PC-3 (cell line): ENCODE measurements at regions not wholly inside any gene's neighbourhood (a gene's known extent, or its start where the extent isn't known, plus 50 kb on each side); places are given as distances from the start of the nearest gene placed in this dataset.

Experiments
- ATAC-seq: fragments of 200-7000 bp; cut with Tn5 transposase; 2 replicates; pipeline ENCODE4 v1.9.1; 2020; ENCODE audit warnings: mild to moderate bottlenecking, moderate library complexity
- BruUV-seq: library from RNA; stranded (reverse); fragments of 400-500 nt; replicated peaks from 2 replicates; lab custom pipeline; 2021; lab: Mats Ljungman, UMichigan
- CTCF ChIA-PET: fragments of 300-600 bp; sonication (Branson Sonifier 250); formaldehyde crosslinking; loops from one replicate; lab custom pipeline; 2022; ENCODE audit warnings: antibody characterized with exemption; lab: Charles Lee
- POLR2A ChIA-PET: fragments of 300-600 bp; sonication (Branson Sonifier 250); formaldehyde crosslinking; loops from one replicate; lab custom pipeline; 2022; ENCODE audit warnings: antibody characterized with exemption; ENCODE audit not compliant: unreplicated experiment; lab: Charles Lee
- DNase-seq: peaks from one replicate; pipeline ENCODE4 v3.0.0-alpha.2; 2015
- H2AFZ ChIP-seq: fragments of 300-600 bp; sonication (generic); 2 replicates; pipeline ENCODE4 v1.6.0; 2016; ENCODE audit warnings: antibody characterized with exemption, low read length
- H3F3A ChIP-seq: fragments of 300-600 bp; sonication (generic); one replicate; pipeline ENCODE4 v1.6.0; 2017; ENCODE audit warnings: antibody characterized with exemption, low read length, control low read depth, mild to moderate bottlenecking; ENCODE audit not compliant: unreplicated experiment
- H3K27ac ChIP-seq: fragments of 300-600 bp; sonication (generic); 2 replicates; pipeline ENCODE4 v1.5.1; 2016; ENCODE audit warnings: mild to moderate bottlenecking, low read length
- H3K27me3 ChIP-seq: fragments of 300-600 bp; sonication (generic); 2 replicates; pipeline ENCODE4 v1.6.1; 2016; ENCODE audit warnings: low read length, mixed read lengths
- H3K36me3 ChIP-seq: fragments of 300-600 bp; sonication (generic); 2 replicates; pipeline ENCODE4 v1.6.1; 2016; ENCODE audit warnings: low read depth, mixed run types, low read length, mixed read lengths
- H3K4me1 ChIP-seq: fragments of 300-600 bp; sonication (generic); 2 replicates; pipeline ENCODE4 v1.5.1; 2016; ENCODE audit warnings: low read length; ENCODE audit not compliant: insufficient read depth
- H3K4me2 ChIP-seq: fragments of 300-600 bp; sonication (generic); 2 replicates; pipeline ENCODE4 v1.6.0; 2016; ENCODE audit warnings: low read length
- H3K4me3 ChIP-seq: fragments of 300-600 bp; sonication (generic); 2 replicates; pipeline ENCODE4 v1.5.1; 2016; ENCODE audit warnings: mild to moderate bottlenecking, low read length, mixed read lengths
- H3K79me2 ChIP-seq: fragments of 300-600 bp; sonication (generic); 2 replicates; pipeline ENCODE4 v1.6.1; 2017; ENCODE audit warnings: low read length, mixed read lengths
- H3K9ac ChIP-seq: fragments of 300-600 bp; sonication (generic); 2 replicates; pipeline ENCODE4 v1.6.0; 2016; ENCODE audit warnings: mild to moderate bottlenecking, low read length
- H3K9me2 ChIP-seq: fragments of 300-600 bp; sonication (generic); replicated peaks from 2 replicates; pipeline ENCODE4 v1.6.1; 2016; ENCODE audit warnings: mixed run types, low read length, mixed read lengths
- H3K9me3 ChIP-seq: fragments of 300-600 bp; sonication (generic); 2 replicates; pipeline ENCODE4 v1.6.1; 2016; ENCODE audit warnings: low read length, mixed read lengths
- H4K20me1 ChIP-seq: fragments of 300-600 bp; sonication (generic); 2 replicates; pipeline ENCODE4 v1.6.1; 2016; ENCODE audit warnings: low read length, mixed read lengths
- EZH2 ChIP-seq: fragments of 300-600 bp; sonication (generic); IDR thresholded peaks from one replicate; pipeline ENCODE4 v1.6.1; 2017; ENCODE audit warnings: antibody characterized with exemption, mild to moderate bottlenecking, low read length; ENCODE audit not compliant: unreplicated experiment
- EZH2phosphoT487 ChIP-seq: fragments of 300-600 bp; sonication (generic); IDR thresholded peaks from 2 replicates; pipeline ENCODE4 v1.6.1; 2018; ENCODE audit warnings: mild to moderate bottlenecking, antibody characterized with exemption, low read length, borderline replicate concordance
- intact Hi-C: fragments of 100-400 bp; cut with micrococcal nuclease; formaldehyde crosslinking; loops from 2 replicates; pipeline ENCODE4 v1.9.0; 2023
- TF ChIP-seq, protein P1 (sequence below): fragments of 300-600 bp; sonication (generic); conservative IDR thresholded peaks from 2 replicates; pipeline ENCODE4 v1.5.1; 2017; ENCODE audit warnings: antibody characterized with exemption, low read depth, mild to moderate bottlenecking, low read length

- POLR2A ChIA-PET = no interaction called here
- CTCF ChIA-PET = no interaction called here
- ATAC-seq = no peak
- Histone ChIP-seq H3F3A (no peaks in the 10 kb centered on the region), H3K27me3 (no peaks in the 10 kb centered on the region), H3K79me2 (no peaks in the 10 kb centered on the region), H3K9ac (no peak overlapping the region), H4K20me1 (no peaks in the 10 kb centered on the region), H3K4me3 (no peak overlapping the region), H3K36me3 (no peaks in the 10 kb centered on the region), H3K9me2 (no peaks in the 10 kb centered on the region), H2AFZ (no peak overlapping the region), H3K4me1 (no peaks in the 10 kb centered on the region), H3K9me3 (peaks cover 2% of the 10 kb centered on the region; the same call in 1 of the 2 replicates), H3K4me2 (no peak overlapping the region), H3K27ac (no peak overlapping the region)
- intact Hi-C loops = no loop called here
- no peak for DNase-seq
- TF ChIP-seq EZH2phosphoT487 (no peak), EZH2 (no peak)
- TF ChIP-seq, protein P1, sequence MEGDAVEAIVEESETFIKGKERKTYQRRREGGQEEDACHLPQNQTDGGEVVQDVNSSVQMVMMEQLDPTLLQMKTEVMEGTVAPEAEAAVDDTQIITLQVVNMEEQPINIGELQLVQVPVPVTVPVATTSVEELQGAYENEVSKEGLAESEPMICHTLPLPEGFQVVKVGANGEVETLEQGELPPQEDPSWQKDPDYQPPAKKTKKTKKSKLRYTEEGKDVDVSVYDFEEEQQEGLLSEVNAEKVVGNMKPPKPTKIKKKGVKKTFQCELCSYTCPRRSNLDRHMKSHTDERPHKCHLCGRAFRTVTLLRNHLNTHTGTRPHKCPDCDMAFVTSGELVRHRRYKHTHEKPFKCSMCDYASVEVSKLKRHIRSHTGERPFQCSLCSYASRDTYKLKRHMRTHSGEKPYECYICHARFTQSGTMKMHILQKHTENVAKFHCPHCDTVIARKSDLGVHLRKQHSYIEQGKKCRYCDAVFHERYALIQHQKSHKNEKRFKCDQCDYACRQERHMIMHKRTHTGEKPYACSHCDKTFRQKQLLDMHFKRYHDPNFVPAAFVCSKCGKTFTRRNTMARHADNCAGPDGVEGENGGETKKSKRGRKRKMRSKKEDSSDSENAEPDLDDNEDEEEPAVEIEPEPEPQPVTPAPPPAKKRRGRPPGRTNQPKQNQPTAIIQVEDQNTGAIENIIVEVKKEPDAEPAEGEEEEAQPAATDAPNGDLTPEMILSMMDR = no peak
- no TSS peak for BruUV-seq
These were observed 880.1 kb downstream of the UQCRFS1 start for GRCh38 chr19:28332886-28333285.

- POLR2A ChIA-PET = no interaction called here
- Histone ChIP-seq H3K27ac (no peak overlapping the region), H3K4me1 (no peaks in the 10 kb centered on the region), H3K9me2 (no peaks in the 10 kb centered on the region), H3K79me2 (no peaks in the 10 kb centered on the region), H3K27me3 (no peaks in the 10 kb centered on the region), H3F3A (no peaks in the 10 kb centered on the region), H3K36me3 (no peaks in the 10 kb centered on the region), H4K20me1 (no peaks in the 10 kb centered on the region), H2AFZ (no peak overlapping the region), H3K4me2 (no peak overlapping the region), H3K9ac (no peak overlapping the region), H3K4me3 (no peak overlapping the region), H3K9me3 (peaks cover 2% of the 10 kb centered on the region; the same call in 1 of the 2 replicates)
- DNase-seq = no peak
- intact Hi-C loops = no loop called here
- TF ChIP-seq EZH2 = no peak
- TF ChIP-seq, protein P1 = no peak
- no peak for TF ChIP-seq EZH2phosphoT487
- no peak for ATAC-seq
- no TSS peak for BruUV-seq
- CTCF ChIA-PET = no interaction called here
These were observed 880.6 kb downstream of the UQCRFS1 start for GRCh38 chr19:28332351-28332750.

- no peak for TF ChIP-seq EZH2phosphoT487
- Histone ChIP-seq H3K4me3 (no peak overlapping the region), H3K9me3 (peaks cover 2% of the 10 kb centered on the region; the same call in 1 of the 2 replicates), H2AFZ (no peak overlapping the region), H4K20me1 (no peaks in the 10 kb centered on the region), H3K9me2 (no peaks in the 10 kb centered on the region), H3F3A (no peaks in the 10 kb centered on the region), H3K4me1 (no peaks in the 10 kb centered on the region), H3K9ac (no peak overlapping the region), H3K27ac (no peak overlapping the region), H3K4me2 (no peak overlapping the region), H3K36me3 (no peaks in the 10 kb centered on the region), H3K27me3 (no peaks in the 10 kb centered on the region), H3K79me2 (no peaks in the 10 kb centered on the region)
- CTCF ChIA-PET = no interaction called here
- no peak for ATAC-seq
- no TSS peak for BruUV-seq
- POLR2A ChIA-PET = no interaction called here
- DNase-seq = no peak
- intact Hi-C loops = no loop called here
These were observed 881.4 kb downstream of the UQCRFS1 start for GRCh38 chr19:28331596-28331995.
